HG03025 (cell line): ENCODE measurements at regions not wholly inside any gene's neighbourhood (a gene's known extent, or its start where the extent isn't known, plus 50 kb on each side); places are given as distances from the start of the nearest gene placed in this dataset.

Source experiments
- ATAC-seq: cut with Tn5 transposase; IDR thresholded peaks from one replicate; pipeline ENCODE4 v1.9.1; 2021; ENCODE audit warnings: mild to moderate bottlenecking, moderate library complexity; ENCODE audit not compliant: unreplicated experiment, low FRiP score

DNA sequence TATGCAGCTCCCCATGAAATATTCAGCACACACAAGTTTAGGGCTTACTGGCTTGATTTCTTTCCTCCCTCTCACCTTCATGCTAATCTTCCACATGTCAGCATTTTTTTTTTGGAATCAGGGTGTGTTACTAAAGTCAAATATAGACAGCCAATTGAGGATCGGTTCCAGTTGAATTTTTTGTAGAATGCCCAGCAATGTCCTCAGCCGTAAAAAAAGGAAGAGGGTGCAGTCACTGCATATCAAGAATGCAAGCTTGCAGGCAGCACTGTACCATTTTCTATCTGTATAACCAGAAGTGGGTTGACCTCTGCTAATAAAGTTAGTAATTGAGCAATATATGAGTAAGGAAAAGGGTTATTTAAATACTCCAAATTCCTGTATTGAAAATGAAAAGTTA, 51.4 kb upstream of the CHMP2B start:
- ATAC-seq = no peak

DNA sequence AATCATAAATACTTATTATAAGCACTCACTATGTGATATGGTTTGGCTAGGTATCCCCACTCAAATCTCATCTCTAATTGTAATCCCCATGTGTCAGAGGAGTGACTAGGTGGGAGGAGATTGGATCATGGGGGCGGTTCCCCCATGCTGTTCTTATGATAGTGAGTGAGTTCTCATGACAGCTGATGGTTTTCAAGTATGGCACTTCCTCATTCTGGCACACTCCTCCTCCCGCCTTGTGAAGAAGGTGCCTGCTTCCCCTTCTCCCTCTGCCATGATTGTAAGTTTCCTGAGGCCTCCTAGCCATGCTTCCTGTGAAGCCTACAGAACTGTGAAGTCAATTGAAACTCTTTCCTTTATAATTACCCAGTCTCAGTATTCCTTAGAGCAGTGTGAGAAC, 53.3 kb upstream of the CHMP2B start:
- ATAC-seq = no peak

DNA sequence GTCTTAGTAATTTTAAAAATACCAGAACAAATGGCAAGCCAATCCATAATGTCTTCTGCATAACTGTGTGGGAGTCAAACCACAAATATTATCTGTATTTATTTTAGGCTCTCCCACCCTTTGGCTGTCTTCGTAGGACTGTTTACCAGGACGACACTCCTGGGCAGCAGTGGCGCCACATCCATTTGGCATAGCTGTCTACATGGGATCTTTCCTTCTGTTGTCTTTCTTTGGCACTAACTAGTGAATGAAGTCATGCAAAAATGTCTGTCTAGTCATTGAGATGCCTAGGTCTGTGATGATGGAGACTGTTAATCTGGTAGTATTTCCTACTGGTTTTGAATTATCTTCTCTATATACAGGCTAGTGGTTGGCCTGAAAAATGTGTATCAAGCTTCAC, 54.0 kb upstream of the CHMP2B start:
- ATAC-seq = no peak

DNA sequence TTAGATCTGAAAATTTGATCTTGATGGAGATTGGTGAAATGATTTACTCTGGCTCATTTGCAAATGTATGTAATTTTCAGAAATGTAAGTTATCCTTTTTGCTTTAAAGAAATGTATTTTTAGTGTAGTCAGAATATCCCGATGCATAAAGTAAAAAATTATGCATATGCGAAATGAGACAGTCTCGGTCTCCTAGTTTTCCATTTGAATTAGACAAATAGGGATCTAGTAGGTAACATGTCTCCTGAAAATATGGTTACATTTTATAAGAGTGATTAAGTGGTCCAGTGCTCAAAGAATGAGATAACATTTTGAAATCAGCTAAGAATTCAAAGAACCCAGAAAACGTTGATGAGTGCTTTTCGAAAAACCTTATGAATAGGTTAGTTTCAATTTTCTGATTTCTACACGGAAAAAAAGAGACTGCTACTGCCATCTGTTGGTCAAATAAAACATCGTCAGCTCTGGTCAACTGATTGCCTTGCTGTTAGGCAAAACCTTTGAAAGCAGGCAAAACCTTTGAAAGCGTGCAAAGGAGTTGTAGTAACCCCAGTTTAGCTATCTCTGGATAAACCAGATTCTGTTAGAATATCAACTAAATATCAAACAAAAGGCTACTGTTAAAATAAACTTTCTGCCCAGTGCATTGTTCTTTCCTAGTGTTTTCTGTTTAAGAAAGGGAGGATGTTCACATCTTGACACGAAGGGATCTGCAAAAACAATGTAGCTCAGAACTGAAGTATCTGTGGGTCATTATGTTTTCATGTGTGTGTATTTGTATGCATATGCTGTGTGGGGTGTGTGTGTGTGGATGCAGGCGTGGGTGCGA, 59.3 kb upstream of the CHMP2B start:
- peak; percentile 86 for ATAC-seq

DNA sequence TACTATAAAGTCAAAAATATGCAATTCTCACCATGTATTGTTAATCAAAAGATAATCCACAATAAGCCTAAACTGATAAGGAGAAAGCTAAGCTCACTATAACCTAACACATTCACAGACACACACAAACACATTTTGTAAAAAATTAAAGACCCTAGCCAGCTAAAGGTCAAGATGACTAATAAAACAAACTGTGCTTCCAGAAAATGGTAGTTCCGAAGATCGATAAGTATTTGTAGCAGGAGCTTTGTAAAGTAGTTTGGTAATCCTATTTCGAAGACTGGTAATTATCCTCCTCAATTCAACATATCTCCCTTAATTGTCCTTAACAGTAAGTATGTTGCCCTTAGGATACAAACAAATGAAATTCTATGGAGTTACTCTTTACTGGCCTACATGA, 62.9 kb upstream of the CHMP2B start:
- ATAC-seq = no peak

DNA sequence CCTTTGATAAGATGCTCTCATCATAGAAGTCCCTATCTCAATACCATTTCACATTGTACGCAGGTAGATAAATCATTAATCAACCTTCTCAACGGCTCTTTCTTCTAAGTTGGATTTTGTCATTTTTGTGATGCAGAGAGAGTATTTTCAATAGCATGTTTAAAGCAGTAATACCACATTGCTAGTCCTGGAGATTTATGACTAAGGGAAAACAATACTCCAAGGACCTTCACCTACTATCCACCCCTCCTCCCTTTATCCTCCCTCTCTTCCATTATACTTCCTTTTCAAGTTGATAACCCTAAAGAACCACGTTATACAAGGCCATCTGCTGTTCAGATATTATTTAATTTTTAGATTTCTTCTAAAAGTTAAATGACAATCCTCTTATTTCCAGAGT, 65.3 kb upstream of the CHMP2B start:
- no peak for ATAC-seq

DNA sequence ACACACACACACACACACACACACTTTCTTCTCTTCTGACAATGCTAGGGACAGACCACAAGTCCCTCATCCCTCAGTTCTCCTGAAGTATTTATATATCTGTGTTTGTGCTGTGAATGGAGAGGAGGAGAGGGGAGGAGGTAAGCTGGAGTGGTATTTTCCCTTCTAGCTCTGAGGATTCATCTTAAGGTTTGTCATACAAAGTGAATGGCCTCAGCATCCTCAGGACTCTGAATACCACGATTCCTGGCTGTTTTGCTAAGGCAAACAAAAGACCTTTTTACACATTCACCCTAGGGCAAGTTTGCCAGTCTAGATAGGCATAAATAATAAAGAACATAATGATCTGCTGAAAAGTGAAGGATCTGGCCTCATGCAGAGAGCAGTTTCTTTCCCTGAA, 65.7 kb upstream of the CHMP2B start:
- ATAC-seq = no peak

DNA sequence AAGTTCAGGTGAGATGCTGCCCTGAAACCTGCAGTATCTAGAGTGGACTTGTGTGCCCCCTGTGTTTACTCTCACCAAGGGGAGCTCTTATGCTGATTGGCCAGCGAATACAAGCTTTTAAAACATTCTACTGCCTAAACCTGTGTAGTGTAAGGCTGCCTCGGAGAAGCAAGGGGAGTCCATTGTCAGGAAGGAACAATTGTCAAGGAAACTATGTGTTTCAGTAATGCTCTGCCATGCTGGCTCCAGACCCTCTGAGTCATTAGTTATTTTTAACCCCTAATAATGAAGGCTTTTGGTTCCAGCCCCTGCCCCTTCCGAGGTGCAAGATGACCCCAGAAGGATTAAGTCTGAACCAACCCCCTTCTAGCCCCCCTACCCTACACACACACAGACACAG, 66.1 kb upstream of the CHMP2B start:
- no peak for ATAC-seq

DNA sequence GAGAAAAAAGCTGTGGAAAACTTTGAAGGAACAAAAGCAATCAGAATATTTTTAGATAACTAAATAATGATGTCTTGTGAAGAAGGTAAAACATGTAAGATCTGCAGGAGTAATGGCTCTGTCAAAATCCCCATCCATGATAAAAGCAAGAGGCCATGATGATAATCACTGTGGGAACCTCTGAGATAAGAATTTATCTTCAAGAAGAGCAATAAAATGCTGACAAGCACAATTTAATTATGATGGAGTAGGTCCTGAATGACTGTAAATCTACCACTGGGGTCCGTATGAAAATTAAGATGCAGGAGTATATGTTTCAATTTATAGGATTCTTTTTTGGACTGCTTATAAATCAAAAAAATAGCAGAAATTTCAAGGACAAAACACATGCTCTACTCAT, 68.3 kb upstream of the CHMP2B start:
- ATAC-seq = no peak

DNA sequence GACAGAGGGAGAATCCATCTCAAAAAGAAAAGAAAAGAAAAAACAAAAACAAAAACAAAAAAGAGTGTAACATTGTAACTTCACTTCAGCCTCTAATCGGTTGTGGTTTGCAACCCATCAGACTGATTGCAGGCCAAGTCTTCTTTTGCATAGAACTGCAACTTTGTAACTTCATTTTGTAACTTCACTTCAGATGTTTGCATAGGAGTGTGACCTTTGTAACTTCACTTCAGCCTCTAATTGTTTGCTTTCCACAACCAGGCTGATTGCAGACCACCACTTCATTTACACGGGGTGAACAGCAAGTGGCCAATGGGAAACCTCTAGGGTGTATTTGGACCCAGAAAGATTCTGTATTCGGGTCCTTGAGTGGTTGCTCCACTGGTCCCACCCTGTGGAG, 79.1 kb upstream of the CHMP2B start:
- ATAC-seq = no peak

DNA sequence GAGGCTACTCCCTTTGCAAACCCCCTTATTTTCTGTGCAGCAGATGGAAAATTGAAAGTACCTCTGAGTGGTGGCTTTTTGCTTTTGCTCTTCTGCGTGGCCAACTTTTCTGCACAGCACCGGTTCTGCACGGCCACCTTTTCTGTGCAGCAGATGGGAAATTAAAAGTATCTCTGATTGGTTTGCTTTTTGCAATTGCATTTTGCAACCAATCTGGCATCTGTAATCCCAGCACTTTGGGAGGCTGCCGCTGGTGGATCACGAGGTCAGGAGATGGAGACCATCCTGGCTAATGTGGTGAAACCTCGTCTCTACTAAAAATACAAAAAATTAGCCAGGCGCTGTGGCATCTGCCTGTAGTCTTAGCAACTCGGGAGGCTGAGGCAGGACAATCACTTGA, 79.5 kb upstream of the CHMP2B start:
- no peak for ATAC-seq

DNA sequence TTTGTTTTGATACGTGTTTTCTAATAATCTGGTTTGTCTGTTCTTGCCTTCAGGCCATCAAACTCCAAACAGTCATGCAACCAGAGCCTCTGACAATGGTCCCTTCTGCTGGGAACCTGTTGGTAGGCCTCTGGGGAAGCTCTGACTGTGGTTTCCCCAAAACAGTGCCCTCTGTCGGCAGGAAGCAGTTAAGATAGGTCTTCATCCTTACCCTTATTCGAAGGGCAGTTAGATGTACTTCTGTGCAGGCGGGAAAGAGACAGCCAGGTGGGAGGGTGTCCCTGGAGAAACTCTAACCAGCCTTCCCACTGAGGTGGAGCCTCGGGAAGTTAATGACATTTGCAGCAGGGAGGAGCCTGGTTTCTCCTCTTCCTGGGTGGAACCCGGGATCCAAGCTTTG, 81.6 kb upstream of the CHMP2B start:
- peak; percentile 79 for ATAC-seq

DNA sequence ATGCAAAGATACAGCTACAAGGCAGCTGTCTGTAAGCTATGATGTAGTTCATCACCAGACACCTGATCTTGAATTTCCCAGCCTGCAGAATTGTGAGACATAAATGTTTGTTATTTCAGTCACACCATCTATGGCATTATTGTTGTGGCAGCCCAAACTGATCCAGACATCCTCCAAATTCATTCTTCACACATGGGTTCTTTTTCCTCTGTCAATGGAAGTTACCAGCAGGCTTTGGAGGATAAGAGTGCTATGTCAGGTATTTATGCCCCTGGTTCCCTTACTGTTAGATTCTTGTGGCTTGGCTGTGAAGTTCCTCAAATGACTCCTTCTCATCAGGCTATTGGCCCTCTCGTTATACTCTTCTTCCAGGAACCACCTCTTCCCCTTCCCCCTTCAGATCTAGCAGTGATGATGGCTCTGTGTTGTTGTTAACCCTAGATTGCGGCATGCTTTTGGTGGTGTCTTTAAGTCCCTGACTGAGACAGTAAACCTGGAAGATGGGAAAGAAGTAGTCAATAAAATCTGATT, 91.0 kb upstream of the CHMP2B start:
- ATAC-seq = no peak

DNA sequence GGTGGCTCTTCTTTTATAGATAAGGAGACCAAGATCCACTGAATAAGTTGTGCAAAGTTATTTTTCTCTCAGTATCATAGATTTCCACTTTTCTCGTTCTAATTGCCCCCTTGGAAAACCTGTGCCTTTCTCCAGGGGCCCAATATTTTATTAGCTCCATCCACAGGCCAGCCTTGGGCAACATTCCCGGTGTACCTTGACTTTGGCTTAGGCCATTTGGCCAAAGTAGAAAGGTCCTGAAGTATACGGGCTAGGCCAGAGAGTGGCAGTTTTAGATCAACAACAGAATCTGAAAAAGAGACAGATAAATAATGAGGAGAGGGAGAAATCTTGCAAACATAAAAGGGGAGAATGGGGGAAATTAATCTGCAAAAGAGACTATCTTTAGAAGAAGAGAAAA, 91.7 kb upstream of the CHMP2B start:
- no peak for ATAC-seq

DNA sequence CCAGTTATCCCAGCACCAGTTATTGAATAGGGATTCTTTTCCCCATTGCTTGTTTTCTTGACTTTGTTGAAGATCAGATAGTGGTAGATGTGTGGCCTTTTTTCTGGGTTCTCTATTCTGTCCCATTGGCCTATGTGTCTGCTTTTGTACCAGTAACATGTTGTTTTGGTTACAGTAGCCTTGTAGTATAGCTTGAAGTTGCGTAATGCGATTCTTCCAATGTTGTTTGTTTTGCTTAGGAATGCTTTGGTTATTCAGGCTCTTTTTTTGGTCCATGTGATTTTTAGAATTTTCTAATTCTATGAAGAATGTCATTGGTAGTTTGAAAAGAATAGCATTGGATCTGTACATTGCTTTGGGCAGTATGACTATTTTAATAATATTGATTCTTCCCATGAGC, 94.3 kb upstream of the CHMP2B start:
- no peak for ATAC-seq

DNA sequence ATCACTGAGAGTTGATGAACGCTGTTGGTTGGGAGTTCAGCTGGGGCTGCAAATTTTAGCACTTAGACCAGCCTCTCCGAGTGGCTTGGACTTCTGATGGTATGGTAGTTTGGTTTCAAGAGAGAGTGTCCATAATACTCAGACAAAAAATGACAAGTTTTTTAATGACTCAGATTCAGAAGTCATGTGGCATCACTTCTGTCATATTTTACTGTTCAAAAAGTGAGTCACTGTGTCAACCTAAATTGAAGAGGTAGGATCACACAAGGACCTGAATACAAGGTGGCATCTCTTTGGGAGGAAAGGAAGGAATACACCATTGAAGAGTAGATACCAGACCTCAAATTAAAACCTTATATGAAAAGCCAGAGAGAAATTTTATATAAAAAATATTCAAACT, 99.1 kb upstream of the CHMP2B start:
- ATAC-seq = no peak

DNA sequence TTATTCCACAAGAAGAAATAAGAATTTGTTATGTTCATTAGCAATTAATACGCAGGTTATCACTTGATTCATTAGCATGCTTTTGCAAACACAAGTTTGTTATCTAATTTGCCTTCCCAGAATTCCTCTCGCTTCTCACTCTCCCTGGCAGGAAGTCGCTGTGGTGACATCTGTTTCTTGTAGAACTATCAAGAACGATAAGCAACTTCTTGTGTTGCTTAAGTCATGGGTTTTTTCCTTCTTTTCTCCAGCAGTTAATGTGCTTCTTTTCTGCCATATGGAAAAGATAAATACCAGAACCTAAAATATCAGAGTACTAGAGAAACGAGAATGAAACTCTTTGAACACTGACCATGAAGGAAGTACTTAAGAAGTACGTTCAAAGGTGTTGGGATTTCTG, 99.8 kb upstream of the CHMP2B start:
- no peak for ATAC-seq

DNA sequence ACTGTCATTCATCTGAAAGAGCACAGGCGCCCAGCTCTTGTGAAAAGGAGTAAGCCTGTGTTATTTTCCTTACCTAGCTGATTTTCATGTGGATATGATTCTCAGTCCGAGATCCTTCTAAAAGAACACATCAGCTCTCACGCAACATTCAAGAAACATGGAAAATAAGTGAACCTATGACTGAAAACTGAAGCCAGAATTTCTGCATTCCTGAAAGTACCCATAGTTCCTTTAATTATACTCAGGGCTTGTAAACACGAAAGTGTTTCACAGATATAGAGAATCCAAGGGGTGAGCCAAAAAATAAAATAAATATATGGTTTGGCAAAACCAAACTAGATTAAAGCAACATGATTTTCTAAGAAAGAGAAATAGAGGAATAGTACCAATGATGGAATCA, 100.8 kb upstream of the CHMP2B start:
- ATAC-seq = no peak

DNA sequence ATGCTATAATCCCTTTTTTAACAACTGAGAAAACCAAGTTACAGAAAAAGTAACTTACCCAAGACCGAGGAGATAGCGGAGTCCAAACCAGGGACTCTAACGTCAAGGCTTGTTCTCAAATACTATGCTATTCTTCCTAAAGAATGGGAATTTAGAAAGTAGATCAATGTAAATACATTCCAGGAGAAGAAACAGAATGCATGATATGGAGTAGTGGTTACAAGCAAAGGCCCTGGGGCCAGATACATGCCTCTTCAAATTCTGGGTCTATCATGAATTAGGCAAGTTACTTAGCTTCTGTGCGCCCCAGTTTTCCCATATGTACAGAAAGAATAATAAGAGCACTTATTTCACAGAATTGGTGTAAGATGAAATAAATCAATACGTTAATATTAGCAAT, 102.0 kb upstream of the CHMP2B start:
- no peak for ATAC-seq

DNA sequence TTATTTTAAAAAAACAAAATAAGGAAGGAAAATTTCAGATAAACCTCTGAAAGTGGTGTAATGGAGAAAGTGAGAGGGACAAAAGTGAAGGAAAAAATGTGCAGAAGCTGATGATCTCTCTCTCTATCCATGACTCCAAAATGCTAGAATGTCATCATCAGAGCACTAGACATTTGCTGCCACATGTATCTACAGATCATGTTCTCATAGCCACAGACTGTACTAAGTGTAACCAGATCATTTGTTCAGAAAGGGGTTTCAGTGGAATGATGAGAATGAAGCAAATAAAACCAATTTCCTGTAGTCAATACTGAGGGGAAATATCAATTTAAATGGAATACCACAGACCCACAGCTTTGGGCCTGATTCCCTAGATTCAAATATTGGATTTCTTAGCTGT, 104.3 kb upstream of the CHMP2B start:
- ATAC-seq = no peak

DNA sequence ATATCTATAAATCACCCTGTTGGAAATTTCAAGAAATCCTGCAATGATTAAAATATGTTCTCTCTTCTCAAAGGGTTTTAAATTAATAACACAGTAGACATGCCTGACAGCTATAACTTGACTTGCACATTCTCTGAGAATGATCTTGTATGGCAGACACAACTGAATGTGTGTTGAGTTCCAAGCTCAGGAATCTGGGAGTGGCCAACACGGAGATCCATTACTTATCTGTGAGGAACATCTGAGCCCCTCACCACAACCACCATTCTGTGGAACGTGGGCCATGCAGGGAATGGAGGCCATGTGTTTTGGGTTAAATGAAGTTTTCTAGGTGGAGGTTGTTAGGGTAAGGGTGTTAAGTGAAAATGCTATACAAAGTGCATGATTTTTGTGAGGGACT, 105.3 kb upstream of the CHMP2B start:
- ATAC-seq = no peak

DNA sequence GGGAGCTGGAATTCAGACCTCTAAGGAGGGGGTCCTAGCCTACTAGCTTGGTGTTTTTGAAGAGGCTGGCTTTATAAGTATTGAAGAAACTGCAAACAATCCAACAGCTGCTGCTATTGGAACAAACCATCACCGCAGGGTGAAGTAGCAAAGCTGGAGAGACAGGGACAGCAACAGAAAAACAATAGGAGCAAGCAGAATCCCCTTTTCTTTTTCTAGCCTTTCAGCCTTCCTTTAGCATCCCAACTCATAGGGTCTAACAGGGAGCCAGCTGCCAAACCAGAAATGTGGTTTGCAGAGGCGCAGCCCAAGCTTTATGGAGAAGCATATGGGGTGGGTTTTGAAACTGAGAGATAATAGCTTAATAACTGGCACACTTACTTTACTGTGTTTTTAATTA, 106.2 kb upstream of the CHMP2B start:
- ATAC-seq = no peak

DNA sequence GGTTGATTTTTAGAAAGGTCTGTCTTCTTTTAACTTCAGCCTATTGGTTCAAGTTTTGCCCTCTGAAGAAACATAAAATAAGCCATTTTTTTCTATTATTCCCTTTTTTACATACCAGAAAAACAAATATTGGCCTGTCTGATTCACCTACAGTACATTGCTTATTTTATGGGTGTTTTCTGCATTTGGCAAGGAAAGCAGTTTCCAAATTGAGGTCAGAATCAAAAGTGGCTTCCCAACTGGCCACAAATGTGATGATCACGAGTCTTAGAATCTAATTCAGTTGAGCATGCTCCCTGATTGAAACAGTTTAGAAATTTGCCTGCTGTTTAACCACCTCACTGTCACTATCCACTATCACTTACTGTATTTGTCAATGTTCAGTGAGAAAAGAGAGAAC, 106.9 kb upstream of the CHMP2B start:
- ATAC-seq = no peak
